Spinal cord (tissue), 9 donors: ENCODE measurements at regions not wholly inside any gene's neighbourhood (a gene's known extent, or its start where the extent isn't known, plus 50 kb on each side); places are given as distances from the start of the nearest gene placed in this dataset.

ENCODE experiments used
- DNase-seq, 6 donors: peaks; one replicate each; pipeline versions ENCODE4 v3.0.0 to v3.0.0-alpha.2; 2013 to 2015; ENCODE audit warnings: low spot score in 6 of 6, low read depth in 4 of 6
- H3K27ac ChIP-seq: one replicate; pipeline ENCODE4 v1.5.1; 2013; ENCODE audit warnings: low read depth, low read length, control low read depth
- H3K27me3 ChIP-seq: one replicate; pipeline ENCODE4 v1.6.1; 2013; ENCODE audit warnings: low read length; ENCODE audit not compliant: control insufficient read depth, insufficient read depth
- H3K36me3 ChIP-seq: one replicate; pipeline ENCODE4 v1.6.1; 2013; ENCODE audit warnings: low read length; ENCODE audit not compliant: control insufficient read depth, insufficient read depth
- H3K4me1 ChIP-seq: one replicate; pipeline ENCODE4 v1.6.1; 2013; ENCODE audit warnings: low read length; ENCODE audit not compliant: control insufficient read depth, insufficient read depth
- H3K4me3 ChIP-seq: one replicate; pipeline ENCODE4 v1.5.1; 2013; ENCODE audit warnings: low read depth, low read length, control low read depth
- H3K9me3 ChIP-seq: one replicate; pipeline ENCODE4 v1.6.1; 2013; ENCODE audit warnings: low read length; ENCODE audit not compliant: control insufficient read depth, insufficient read depth
- WGBS: methylation state at CpG from one replicate; pipeline ENCODE4 v1.1.5; 2013; ENCODE audit warnings: missing lambda C conversion rate; ENCODE audit not compliant: insufficient coverage; 5-methylcytosine and 5-hydroxymethylcytosine counted together
- donor health status: healthy.

GRCh38 chr5:153094333-153094732, 396.1 kb upstream of the GRIA1 start:
- Histone ChIP-seq H3K27ac (no peak overlapping the region), H3K4me1 (no peaks in the 10 kb centered on the region), H3K4me3 (no peak overlapping the region), H3K9me3 (no peaks in the 10 kb centered on the region), H3K27me3 (no peaks in the 10 kb centered on the region), H3K36me3 (no peaks in the 10 kb centered on the region)
- WGBS: no CpG with 5 or more reads among the region's 3 CpGs
- no peak for DNase-seq

GRCh38 chr5:153096381-153096780, 394.1 kb upstream of the GRIA1 start:
- H3K9me3 ChIP-seq: no peaks in the 10 kb centered on the region
- WGBS: 100% methylated on average over 1 of the region's 4 CpGs

GRCh38 chr5:153099328-153099727, 391.1 kb upstream of the GRIA1 start:
- DNase-seq: no peak
- H3K36me3 ChIP-seq: no peaks in the 10 kb centered on the region
- WGBS: 67% methylated on average over 1 of the region's 1 CpG
- no peaks in the 10 kb centered on the region for H3K9me3 ChIP-seq
- no peaks in the 10 kb centered on the region for H3K4me1 ChIP-seq
- H3K27me3 ChIP-seq: no peaks in the 10 kb centered on the region
- no peak overlapping the region for H3K4me3 ChIP-seq
- no peak overlapping the region for H3K27ac ChIP-seq

More at GRCh38 chr5:153096381-153096780, 394.1 kb upstream of the GRIA1 start:
- Histone ChIP-seq H3K4me1 (no peaks in the 10 kb centered on the region), H3K4me3 (no peak overlapping the region), H3K27ac (no peak overlapping the region), H3K36me3 (no peaks in the 10 kb centered on the region), H3K27me3 (no peaks in the 10 kb centered on the region)
- no peak for DNase-seq

- no peak for DNase-seq
- Histone ChIP-seq H3K36me3 (no peaks in the 10 kb centered on the region), H3K27ac (no peak overlapping the region), H3K9me3 (no peaks in the 10 kb centered on the region), H3K27me3 (no peaks in the 10 kb centered on the region), H3K4me1 (no peaks in the 10 kb centered on the region), H3K4me3 (no peak overlapping the region)
- no CpG with 5 or more reads among the region's 3 CpGs for WGBS
Measured at GRCh38 chr5:153101235-153102180, 389.0 kb upstream of the GRIA1 start.

GRCh38 chr5:153116916-153117315, 373.6 kb upstream of the GRIA1 start:
- no peaks in the 10 kb centered on the region for H3K36me3 ChIP-seq
- H3K27ac ChIP-seq: no peak overlapping the region
- no peak overlapping the region for H3K4me3 ChIP-seq
- H3K27me3 ChIP-seq: no peaks in the 10 kb centered on the region
- H3K4me1 ChIP-seq: no peaks in the 10 kb centered on the region
- H3K9me3 ChIP-seq: no peaks in the 10 kb centered on the region
- no CpG with 5 or more reads among the region's 1 CpG for WGBS
- no peak for DNase-seq

- no peak for DNase-seq
- Histone ChIP-seq H3K27ac (no peak overlapping the region), H3K4me3 (no peak overlapping the region), H3K27me3 (no peaks in the 10 kb centered on the region), H3K9me3 (no peaks in the 10 kb centered on the region), H3K36me3 (no peaks in the 10 kb centered on the region), H3K4me1 (no peaks in the 10 kb centered on the region)
- no CpG with 5 or more reads among the region's 1 CpG for WGBS
Measured at GRCh38 chr5:153118018-153118417, 372.5 kb upstream of the GRIA1 start.

- no peaks in the 10 kb centered on the region for H3K27me3 ChIP-seq
- DNase-seq: no peak
- no peaks in the 10 kb centered on the region for H3K4me1 ChIP-seq
- WGBS: 10% methylated on average over 2 of the region's 2 CpGs
- no peak overlapping the region for H3K4me3 ChIP-seq
- H3K9me3 ChIP-seq: no peaks in the 10 kb centered on the region
- no peaks in the 10 kb centered on the region for H3K36me3 ChIP-seq
- H3K27ac ChIP-seq: no peak overlapping the region
Measured at GRCh38 chr5:153122403-153122802, 368.1 kb upstream of the GRIA1 start.

- no peaks in the 10 kb centered on the region for H3K36me3 ChIP-seq
- H3K4me3 ChIP-seq: no peak overlapping the region
- H3K27me3 ChIP-seq: no peaks in the 10 kb centered on the region
- no peak overlapping the region for H3K27ac ChIP-seq
- H3K4me1 ChIP-seq: no peaks in the 10 kb centered on the region
- 100% methylated on average over 1 of the region's 1 CpG for WGBS
- H3K9me3 ChIP-seq: no peaks in the 10 kb centered on the region
- DNase-seq: no peak
Measured at GRCh38 chr5:153130296-153130695, 360.2 kb upstream of the GRIA1 start.

- no CpG with 5 or more reads among the region's 4 CpGs for WGBS
- H3K27me3 ChIP-seq: no peaks in the 10 kb centered on the region
- no peak for DNase-seq
Measured at GRCh38 chr5:153135411-153135810, 355.1 kb upstream of the GRIA1 start.

More at GRCh38 chr5:153135411-153135810, 355.1 kb upstream of the GRIA1 start:
- Histone ChIP-seq H3K9me3 (no peaks in the 10 kb centered on the region), H3K4me1 (no peaks in the 10 kb centered on the region), H3K27ac (no peak overlapping the region), H3K36me3 (no peaks in the 10 kb centered on the region), H3K4me3 (no peak overlapping the region)
